ENCODE measurements at regions not wholly inside any gene's neighbourhood (a gene's known extent, or its start where the extent isn't known, plus 50 kb on each side); places are given as distances from the start of the nearest gene placed in this dataset.

DNA sequence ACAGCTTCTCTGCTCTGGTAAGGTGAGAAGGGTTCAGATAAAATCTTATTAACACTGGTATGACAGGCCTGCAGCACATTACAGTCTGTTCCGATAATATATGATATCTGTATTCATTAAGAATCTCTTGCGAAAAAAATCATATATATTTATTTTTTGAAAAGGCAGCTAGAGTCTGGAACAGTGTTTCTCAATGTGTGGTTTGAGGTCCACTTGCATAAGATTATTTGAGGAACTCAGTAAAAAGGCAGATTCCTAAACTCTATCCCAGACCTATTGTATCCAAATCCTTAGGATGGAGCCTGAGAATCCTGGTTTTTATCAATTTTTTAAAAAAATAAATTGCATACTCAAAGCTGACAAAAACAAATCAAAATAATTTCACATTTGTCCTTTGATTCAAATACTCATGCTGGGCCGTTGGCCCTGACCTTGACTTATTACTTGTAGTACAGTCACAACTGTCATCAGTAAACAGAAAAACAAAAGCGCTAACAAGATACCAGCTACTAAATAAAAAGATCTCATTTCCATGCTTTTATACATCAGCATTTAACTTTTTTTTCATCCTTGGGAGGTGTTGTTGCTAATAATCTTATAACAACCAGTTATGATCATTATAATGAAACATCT, 60.6 kb downstream of the RGS2 start:
- Histone ChIP-seq H3K9me3 (ENCODE audit: control insufficient read depth, insufficient read depth, low read depth, low read length) (no peaks in the 10 kb centered on the region), H3K4me1 (ENCODE audit: control insufficient read depth, insufficient read depth, low read length) (no peaks in the 10 kb centered on the region), H3K4me3 (ENCODE audit: low read depth, low read length) (no peak overlapping the region), H3K36me3 (ENCODE audit: control insufficient read depth in 2 of 2, insufficient read depth in 1 of 2, low read length in 2 of 2) (no peaks in the 10 kb centered on the region), H3K27ac (ENCODE audit: extremely low read depth, low read depth, low read length) (no peak overlapping the region)
- CTCF ChIA-PET, result interaction anchor here (0.6 kb wide), 1 partner anchor 63 kb away, joined by 3 read pairs; no protein-coding TSS in a partner anchor
- TF ChIP-seq ZEB2 (tag by site-specific recombination; IDR thresholded peaks at IDR 0.05) (no peak), ZNF433 (tag by site-specific recombination; IDR thresholded peaks at IDR 0.05; ENCODE audit: low read depth) (no peak), OVOL3 (tag by site-specific recombination; IDR thresholded peaks at IDR 0.05) (no peak), ZNF335 (tag by site-specific recombination; conservative IDR thresholded peaks at IDR 0.05) (no peak), ZNF768 (tag by site-specific recombination; IDR thresholded peaks at IDR 0.05) (no peak), KLF7 (tag by site-specific recombination; IDR thresholded peaks at IDR 0.05; ENCODE audit: borderline replicate concordance) (no peak), ZNF610 (tag by site-specific recombination; IDR thresholded peaks at IDR 0.05; ENCODE audit: borderline replicate concordance) (no peak), HOXC10 (CRISPR knock-in tag; IDR thresholded peaks at IDR 0.05) (no peak), ZFP3 (tag by site-specific recombination; IDR thresholded peaks at IDR 0.05; ENCODE audit: low read depth) (no peak), ZNF571 (tag by site-specific recombination; IDR thresholded peaks at IDR 0.05) (no peak), ZNF416 (tag by site-specific recombination; IDR thresholded peaks at IDR 0.05) (no peak), ZNF777 (tag by site-specific recombination; IDR thresholded peaks at IDR 0.05; ENCODE audit: borderline replicate concordance) (no peak), ZFP69B (tag by site-specific recombination; IDR thresholded peaks at IDR 0.05) (no peak)
- TF ChIP-seq, protein P1, sequence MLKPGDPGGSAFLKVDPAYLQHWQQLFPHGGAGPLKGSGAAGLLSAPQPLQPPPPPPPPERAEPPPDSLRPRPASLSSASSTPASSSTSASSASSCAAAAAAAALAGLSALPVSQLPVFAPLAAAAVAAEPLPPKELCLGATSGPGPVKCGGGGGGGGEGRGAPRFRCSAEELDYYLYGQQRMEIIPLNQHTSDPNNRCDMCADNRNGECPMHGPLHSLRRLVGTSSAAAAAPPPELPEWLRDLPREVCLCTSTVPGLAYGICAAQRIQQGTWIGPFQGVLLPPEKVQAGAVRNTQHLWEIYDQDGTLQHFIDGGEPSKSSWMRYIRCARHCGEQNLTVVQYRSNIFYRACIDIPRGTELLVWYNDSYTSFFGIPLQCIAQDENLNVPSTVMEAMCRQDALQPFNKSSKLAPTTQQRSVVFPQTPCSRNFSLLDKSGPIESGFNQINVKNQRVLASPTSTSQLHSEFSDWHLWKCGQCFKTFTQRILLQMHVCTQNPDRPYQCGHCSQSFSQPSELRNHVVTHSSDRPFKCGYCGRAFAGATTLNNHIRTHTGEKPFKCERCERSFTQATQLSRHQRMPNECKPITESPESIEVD (tag by site-specific recombination; IDR thresholded peaks at IDR 0.05), result no peak
- TF ChIP-seq, protein P2, sequence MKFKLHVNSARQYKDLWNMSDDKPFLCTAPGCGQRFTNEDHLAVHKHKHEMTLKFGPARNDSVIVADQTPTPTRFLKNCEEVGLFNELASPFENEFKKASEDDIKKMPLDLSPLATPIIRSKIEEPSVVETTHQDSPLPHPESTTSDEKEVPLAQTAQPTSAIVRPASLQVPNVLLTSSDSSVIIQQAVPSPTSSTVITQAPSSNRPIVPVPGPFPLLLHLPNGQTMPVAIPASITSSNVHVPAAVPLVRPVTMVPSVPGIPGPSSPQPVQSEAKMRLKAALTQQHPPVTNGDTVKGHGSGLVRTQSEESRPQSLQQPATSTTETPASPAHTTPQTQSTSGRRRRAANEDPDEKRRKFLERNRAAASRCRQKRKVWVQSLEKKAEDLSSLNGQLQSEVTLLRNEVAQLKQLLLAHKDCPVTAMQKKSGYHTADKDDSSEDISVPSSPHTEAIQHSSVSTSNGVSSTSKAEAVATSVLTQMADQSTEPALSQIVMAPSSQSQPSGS (tag by site-specific recombination; IDR thresholded peaks at IDR 0.05; ENCODE audit: low read depth), result no peak
- TF ChIP-seq, protein P3, sequence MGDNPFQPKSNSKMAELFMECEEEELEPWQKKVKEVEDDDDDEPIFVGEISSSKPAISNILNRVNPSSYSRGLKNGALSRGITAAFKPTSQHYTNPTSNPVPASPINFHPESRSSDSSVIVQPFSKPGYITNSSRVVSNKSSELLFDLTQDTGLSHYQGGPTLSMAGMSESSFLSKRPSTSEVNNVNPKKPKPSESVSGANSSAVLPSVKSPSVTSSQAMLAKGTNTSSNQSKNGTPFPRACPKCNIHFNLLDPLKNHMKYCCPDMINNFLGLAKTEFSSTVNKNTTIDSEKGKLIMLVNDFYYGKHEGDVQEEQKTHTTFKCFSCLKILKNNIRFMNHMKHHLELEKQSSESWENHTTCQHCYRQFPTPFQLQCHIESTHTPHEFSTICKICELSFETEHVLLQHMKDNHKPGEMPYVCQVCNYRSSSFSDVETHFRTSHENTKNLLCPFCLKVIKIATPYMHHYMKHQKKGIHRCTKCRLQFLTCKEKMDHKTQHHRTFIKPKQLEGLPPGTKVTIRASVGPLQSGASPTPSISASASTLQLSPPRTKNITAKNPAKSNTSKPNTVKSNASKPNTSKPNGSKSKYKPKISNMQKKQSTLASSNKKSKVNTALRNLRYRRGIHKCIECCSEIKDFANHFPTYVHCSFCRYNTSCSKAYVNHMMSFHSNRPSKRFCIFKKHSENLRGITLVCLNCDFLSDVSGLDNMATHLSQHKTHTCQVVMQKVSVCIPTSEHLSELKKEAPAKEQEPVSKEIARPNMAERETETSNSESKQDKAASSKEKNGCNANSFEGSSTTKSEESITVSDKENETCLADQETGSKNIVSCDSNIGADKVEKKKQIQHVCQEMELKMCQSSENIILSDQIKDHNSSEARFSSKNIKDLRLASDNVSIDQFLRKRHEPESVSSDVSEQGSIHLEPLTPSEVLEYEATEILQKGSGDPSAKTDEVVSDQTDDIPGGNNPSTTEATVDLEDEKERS (tag by site-specific recombination; IDR thresholded peaks at IDR 0.05), result no peak
- POLR2A ChIA-PET, result no interaction called here

DNA sequence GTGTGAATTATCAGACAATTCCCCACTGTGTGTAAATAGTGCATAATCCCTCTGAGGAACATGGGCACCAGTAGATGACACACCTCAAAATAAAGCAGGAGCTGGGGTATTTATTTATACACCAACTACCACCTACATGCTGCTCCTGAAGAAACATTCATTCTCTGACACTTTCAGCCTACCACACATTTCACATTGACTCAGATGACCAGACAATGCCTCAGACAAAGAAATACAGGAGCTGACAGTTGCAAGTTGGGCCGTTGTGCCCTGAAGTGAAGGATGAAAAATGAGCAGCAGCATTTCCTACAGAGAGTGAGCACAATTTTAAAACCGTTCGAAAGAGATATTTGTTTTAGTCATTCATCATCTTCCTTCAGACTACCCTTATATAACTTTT, 63.2 kb downstream of the RGS2 start:
- H3K27ac ChIP-seq (ENCODE audit: extremely low read depth, low read depth, low read length), result no peak overlapping the region
- H3K4me3 ChIP-seq (ENCODE audit: low read depth, low read length), result no peak overlapping the region
- ChIA-PET CTCF (no interaction called here), POLR2A (no interaction called here)
- H3K36me3 ChIP-seq (ENCODE audit: control insufficient read depth in 2 of 2, insufficient read depth in 1 of 2, low read length in 2 of 2), result no peaks in the 10 kb centered on the region
- no peaks in the 10 kb centered on the region for H3K4me1 ChIP-seq (ENCODE audit: control insufficient read depth, insufficient read depth, low read length)
- TF ChIP-seq, protein P4, sequence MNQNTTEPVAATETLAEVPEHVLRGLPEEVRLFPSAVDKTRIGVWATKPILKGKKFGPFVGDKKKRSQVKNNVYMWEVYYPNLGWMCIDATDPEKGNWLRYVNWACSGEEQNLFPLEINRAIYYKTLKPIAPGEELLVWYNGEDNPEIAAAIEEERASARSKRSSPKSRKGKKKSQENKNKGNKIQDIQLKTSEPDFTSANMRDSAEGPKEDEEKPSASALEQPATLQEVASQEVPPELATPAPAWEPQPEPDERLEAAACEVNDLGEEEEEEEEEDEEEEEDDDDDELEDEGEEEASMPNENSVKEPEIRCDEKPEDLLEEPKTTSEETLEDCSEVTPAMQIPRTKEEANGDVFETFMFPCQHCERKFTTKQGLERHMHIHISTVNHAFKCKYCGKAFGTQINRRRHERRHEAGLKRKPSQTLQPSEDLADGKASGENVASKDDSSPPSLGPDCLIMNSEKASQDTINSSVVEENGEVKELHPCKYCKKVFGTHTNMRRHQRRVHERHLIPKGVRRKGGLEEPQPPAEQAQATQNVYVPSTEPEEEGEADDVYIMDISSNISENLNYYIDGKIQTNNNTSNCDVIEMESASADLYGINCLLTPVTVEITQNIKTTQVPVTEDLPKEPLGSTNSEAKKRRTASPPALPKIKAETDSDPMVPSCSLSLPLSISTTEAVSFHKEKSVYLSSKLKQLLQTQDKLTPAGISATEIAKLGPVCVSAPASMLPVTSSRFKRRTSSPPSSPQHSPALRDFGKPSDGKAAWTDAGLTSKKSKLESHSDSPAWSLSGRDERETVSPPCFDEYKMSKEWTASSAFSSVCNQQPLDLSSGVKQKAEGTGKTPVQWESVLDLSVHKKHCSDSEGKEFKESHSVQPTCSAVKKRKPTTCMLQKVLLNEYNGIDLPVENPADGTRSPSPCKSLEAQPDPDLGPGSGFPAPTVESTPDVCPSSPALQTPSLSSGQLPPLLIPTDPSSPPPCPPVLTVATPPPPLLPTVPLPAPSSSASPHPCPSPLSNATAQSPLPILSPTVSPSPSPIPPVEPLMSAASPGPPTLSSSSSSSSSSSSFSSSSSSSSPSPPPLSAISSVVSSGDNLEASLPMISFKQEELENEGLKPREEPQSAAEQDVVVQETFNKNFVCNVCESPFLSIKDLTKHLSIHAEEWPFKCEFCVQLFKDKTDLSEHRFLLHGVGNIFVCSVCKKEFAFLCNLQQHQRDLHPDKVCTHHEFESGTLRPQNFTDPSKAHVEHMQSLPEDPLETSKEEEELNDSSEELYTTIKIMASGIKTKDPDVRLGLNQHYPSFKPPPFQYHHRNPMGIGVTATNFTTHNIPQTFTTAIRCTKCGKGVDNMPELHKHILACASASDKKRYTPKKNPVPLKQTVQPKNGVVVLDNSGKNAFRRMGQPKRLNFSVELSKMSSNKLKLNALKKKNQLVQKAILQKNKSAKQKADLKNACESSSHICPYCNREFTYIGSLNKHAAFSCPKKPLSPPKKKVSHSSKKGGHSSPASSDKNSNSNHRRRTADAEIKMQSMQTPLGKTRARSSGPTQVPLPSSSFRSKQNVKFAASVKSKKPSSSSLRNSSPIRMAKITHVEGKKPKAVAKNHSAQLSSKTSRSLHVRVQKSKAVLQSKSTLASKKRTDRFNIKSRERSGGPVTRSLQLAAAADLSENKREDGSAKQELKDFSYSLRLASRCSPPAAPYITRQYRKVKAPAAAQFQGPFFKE (tag by site-specific recombination; IDR thresholded peaks at IDR 0.05; ENCODE audit: borderline replicate concordance), result no peak
- no peak for TF ChIP-seq SALL2 (tag by site-specific recombination; IDR thresholded peaks at IDR 0.05; ENCODE audit: borderline replicate concordance)
- TF ChIP-seq, protein P5, sequence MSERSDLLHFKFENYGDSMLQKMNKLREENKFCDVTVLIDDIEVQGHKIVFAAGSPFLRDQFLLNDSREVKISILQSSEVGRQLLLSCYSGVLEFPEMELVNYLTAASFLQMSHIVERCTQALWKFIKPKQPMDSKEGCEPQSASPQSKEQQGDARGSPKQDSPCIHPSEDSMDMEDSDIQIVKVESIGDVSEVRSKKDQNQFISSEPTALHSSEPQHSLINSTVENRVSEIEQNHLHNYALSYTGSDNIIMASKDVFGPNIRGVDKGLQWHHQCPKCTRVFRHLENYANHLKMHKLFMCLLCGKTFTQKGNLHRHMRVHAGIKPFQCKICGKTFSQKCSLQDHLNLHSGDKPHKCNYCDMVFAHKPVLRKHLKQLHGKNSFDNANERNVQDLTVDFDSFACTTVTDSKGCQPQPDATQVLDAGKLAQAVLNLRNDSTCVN (tag by site-specific recombination; optimal IDR thresholded peaks at IDR 0.05), result no peak
- no peaks in the 10 kb centered on the region for H3K9me3 ChIP-seq (ENCODE audit: control insufficient read depth, insufficient read depth, low read depth, low read length)

All from HEK293 (cell line).